ENCODE measurements at regions not wholly inside any gene's neighbourhood (a gene's known extent, or its start where the extent isn't known, plus 50 kb on each side); places are given as distances from the start of the nearest gene placed in this dataset.

GRCh38 chrX:98065151-98065550, 1181.4 kb downstream of the RPA4 start:
- TF ChIP-seq NFIC (IDR thresholded peaks at IDR 0.05), result no peak
- TF ChIP-seq RAD21 (IDR thresholded peaks at IDR 0.05; ENCODE audit: low read depth), result no peak
- no peak for TF ChIP-seq TCF12 (IDR thresholded peaks at IDR 0.05; ENCODE audit: low read depth)
- no peak for TF ChIP-seq YY1 (IDR thresholded peaks at IDR 0.05; ENCODE audit: low read depth)
- no peak for TF ChIP-seq TAF1 (IDR thresholded peaks at IDR 0.05; ENCODE audit: low read depth)
- no peak for TF ChIP-seq REST (IDR thresholded peaks at IDR 0.05; ENCODE audit: low read depth)
- TF ChIP-seq ZBTB7A (IDR thresholded peaks at IDR 0.05; ENCODE audit: low read depth), result no peak

Measured in Ishikawa (cell line).